ENCODE measurements at regions not wholly inside any gene's neighbourhood (a gene's known extent, or its start where the extent isn't known, plus 50 kb on each side); places are given as distances from the start of the nearest gene placed in this dataset.

- FAIRE-seq (no peak), DNase-seq (ENCODE audit: low read depth, low spot score) (no peak)
- H3K4me2 ChIP-seq (ENCODE audit: insufficient read depth, low read length): no peak overlapping the region
- no peaks in the 10 kb centered on the region for H3K27me3 ChIP-seq (ENCODE audit: control insufficient read depth in 2 of 2, insufficient read depth in 2 of 2, low read length in 2 of 2)
- ChIA-PET POLR2A (no interaction called here), CTCF (interaction anchor here (1.2 kb wide), 1 partner anchor 28 kb away, joined by 3 read pairs; no protein-coding TSS in a partner anchor)
- no peaks in the 10 kb centered on the region for H3K36me3 ChIP-seq (ENCODE audit: control insufficient read depth in 2 of 2, extremely low read depth in 1 of 2, insufficient read depth in 2 of 2, low read length in 2 of 2)
- no peaks in the 10 kb centered on the region for H3K9me3 ChIP-seq (replicated peaks; ENCODE audit: control insufficient read depth, insufficient read depth, low read length)
- H2AFZ ChIP-seq (ENCODE audit: low read depth, low read length): no peak overlapping the region
- intact Hi-C loops (cut with micrococcal nuclease) (no loop called here), dilution Hi-C loops (cut with MboI; ENCODE audit: extremely low pct_ligation_motif_present, low sequenced_read_pairs) (no loop called here)
- H3K4me3 ChIP-seq (replicated peaks in 1 of 3; ENCODE audit: insufficient read depth in 1 of 3, low read depth in 1 of 3, low read length in 3 of 3): no peak overlapping the region
- no peaks in the 10 kb centered on the region for H3K4me1 ChIP-seq (ENCODE audit: control insufficient read depth, extremely low read depth, insufficient read depth, low read length)
- no TSS peak for BruUV-seq (replicated peaks)
- no peak overlapping the region for H3K9ac ChIP-seq (replicated peaks; ENCODE audit: extremely low read depth, insufficient read depth, low read length)
- no peak overlapping the region for H3K27ac ChIP-seq (ENCODE audit: insufficient read depth, low read depth, low read length)
- H3K9me1 ChIP-seq (replicated peaks; ENCODE audit: control insufficient read depth, extremely low read depth, insufficient read depth, low read length): no peaks in the 10 kb centered on the region
- H4K20me1 ChIP-seq (replicated peaks; ENCODE audit: control insufficient read depth, extremely low read depth, insufficient read depth, low read length): no peaks in the 10 kb centered on the region
- no peaks in the 10 kb centered on the region for H3K79me2 ChIP-seq (ENCODE audit: control insufficient read depth, insufficient read depth, low read length)
- TF ChIP-seq MYC (IDR thresholded peaks at IDR 0.05; ENCODE audit: low read depth, low read length): no peak
- TF ChIP-seq GATA2 (IDR thresholded peaks at IDR 0.05; ENCODE audit: insufficient read depth, insufficient read length, low read depth, low read length): no peak
- TF ChIP-seq POLR2AphosphoS5 (IDR thresholded peaks at IDR 0.05; ENCODE audit: insufficient read depth, low read depth, low read length): no peak
- TF ChIP-seq MAX (IDR thresholded peaks at IDR 0.05; ENCODE audit: insufficient read depth, insufficient read length): no peak
- TF ChIP-seq FOS (IDR thresholded peaks at IDR 0.05; ENCODE audit: borderline replicate concordance, insufficient read depth, low read length): no peak
- no peak for TF ChIP-seq POLR2A (IDR thresholded peaks at IDR 0.05; ENCODE audit: low read depth, low read length)
- no peak for TF ChIP-seq CTCF (IDR thresholded peaks at IDR 0.05; ENCODE audit: extremely low read depth in 1 of 2, insufficient read depth in 1 of 2, low read depth in 1 of 2, low read length in 2 of 2)
- TF ChIP-seq EZH2 (IDR thresholded peaks at IDR 0.05; ENCODE audit: borderline replicate concordance, low read depth, low read length, severe bottlenecking): no peak
- no peak for TF ChIP-seq JUN (IDR thresholded peaks at IDR 0.05; ENCODE audit: borderline replicate concordance, insufficient read depth, insufficient read length, low read depth)
Measured at GRCh38 chr13:64248371-64249065, 2832.9 kb upstream of the PCDH20 start.

Data from endothelial cell of umbilical vein (primary cell).